PC-9 (cell line): ENCODE measurements at regions not wholly inside any gene's neighbourhood (a gene's known extent, or its start where the extent isn't known, plus 50 kb on each side); places are given as distances from the start of the nearest gene placed in this dataset. TPM values are rescaled to one million over a fixed set of nuclear protein-coding genes. Genes with fewer than 3 reads are reported as not detected.

Experiments used
- BruUV-seq: library from RNA; stranded (reverse); fragments of 400-500 nt; replicated peaks from 2 replicates; lab custom pipeline; 2021; lab: Mats Ljungman, UMichigan
- CTCF ChIA-PET: fragments of 300-600 bp; sonication (Branson Sonifier 250); formaldehyde crosslinking; loops from one replicate; lab custom pipeline; 2022; ENCODE audit warnings: antibody characterized with exemption; lab: Charles Lee
- POLR2A ChIA-PET: fragments of 300-600 bp; sonication (Branson Sonifier 250); formaldehyde crosslinking; loops from one replicate; lab custom pipeline; 2022; ENCODE audit warnings: antibody characterized with exemption; ENCODE audit not compliant: unreplicated experiment; lab: Charles Lee
- DNase-seq, 2 experiments: peaks; one replicate each; pipeline versions ENCODE4 v3.0.0 to v3.0.0-alpha.2; 2015 to 2022; ENCODE audit warnings: mixed read lengths in 1 of 2
- H2AFZ ChIP-seq: fragments of 200-600 bp; sonication (generic); 2 replicates; pipeline ENCODE4 v1.8.1; 2017; ENCODE audit warnings: antibody characterized with exemption
- H3F3A ChIP-seq: fragments of 200-600 bp; sonication (generic); 2 replicates; pipeline ENCODE4 v1.8.1; 2017; ENCODE audit warnings: antibody characterized with exemption, mild to moderate bottlenecking, low read depth; ENCODE audit not compliant: insufficient read depth
- H3K27ac ChIP-seq: fragments of 200-600 bp; sonication (generic); 2 replicates; pipeline ENCODE4 v1.6.1; 2016; ENCODE audit warnings: mixed run types
- H3K27me3 ChIP-seq: fragments of 200-600 bp; sonication (generic); 2 replicates; pipeline ENCODE4 v1.6.1; 2016; ENCODE audit warnings: low read depth, mixed run types; ENCODE audit not compliant: insufficient read depth
- H3K36me3 ChIP-seq: fragments of 200-600 bp; sonication (generic); 2 replicates; pipeline ENCODE4 v1.6.1; 2016; ENCODE audit warnings: low read depth, mixed run types
- H3K4me1 ChIP-seq: fragments of 200-600 bp; sonication (generic); replicated peaks from 2 replicates; pipeline ENCODE4 v1.6.1; 2016; ENCODE audit warnings: mixed run types; ENCODE audit not compliant: insufficient read depth
- H3K4me2 ChIP-seq: fragments of 200-600 bp; sonication (generic); 2 replicates; pipeline ENCODE4 v1.6.1; 2017; ENCODE audit warnings: mixed run types
- H3K4me3 ChIP-seq: fragments of 200-600 bp; sonication (generic); 2 replicates; pipeline ENCODE4 v1.6.1; 2016; ENCODE audit warnings: mixed run types
- H3K79me2 ChIP-seq: fragments of 200-600 bp; sonication (generic); 2 replicates; pipeline ENCODE4 v1.6.1; 2017; ENCODE audit warnings: low read depth, mixed run types
- H3K9me2 ChIP-seq: fragments of 200-600 bp; sonication (generic); 2 replicates; pipeline ENCODE4 v1.8.1; 2017; ENCODE audit warnings: mild to moderate bottlenecking; ENCODE audit not compliant: insufficient read depth
- H3K9me3 ChIP-seq: fragments of 200-600 bp; sonication (generic); 2 replicates; pipeline ENCODE4 v1.8.1; 2016; ENCODE audit warnings: low read depth; ENCODE audit not compliant: insufficient read depth
- H4K20me1 ChIP-seq: fragments of 200-600 bp; sonication (generic); 2 replicates; pipeline ENCODE4 v1.8.1; 2017; ENCODE audit not compliant: insufficient read depth
- EZH2 ChIP-seq: fragments of 200-600 bp; sonication (generic); IDR thresholded peaks from 2 replicates; pipeline ENCODE4 v1.8.0; 2017; ENCODE audit warnings: antibody characterized with exemption, low read depth
- intact Hi-C: fragments of 100-400 bp; cut with micrococcal nuclease; formaldehyde crosslinking; loops from one replicate; pipeline ENCODE4 v1.10.0; 2022; ENCODE audit not compliant: unreplicated experiment
- microRNA-seq: library from miRNA; unstranded; fragments of <30 nt; microRNA quantifications from one replicate; pipeline ENCODE4 v1.2.0, GENCODE V29; 2021; ENCODE audit warnings: borderline number of aligned reads, borderline replicate concordance
- TF ChIP-seq, protein P1 (sequence below): fragments of 200-600 bp; sonication (generic); conservative IDR thresholded peaks from 2 replicates; pipeline ENCODE4 v1.6.1; 2017; ENCODE audit warnings: mixed run types, antibody characterized with exemption, mild to moderate bottlenecking, moderate library complexity

GRCh38 chrX:95145848-95146490 is 1472.0 kb downstream of the FAM133A start:
- Histone ChIP-seq H3K9me3 (no peaks in the 10 kb centered on the region), H2AFZ (no peak overlapping the region), H3K4me3 (no peak overlapping the region), H3K4me1 (no peaks in the 10 kb centered on the region), H3K36me3 (no peaks in the 10 kb centered on the region), H3K27me3 (no peaks in the 10 kb centered on the region), H4K20me1 (no peaks in the 10 kb centered on the region), H3K4me2 (no peak overlapping the region), H3K79me2 (no peaks in the 10 kb centered on the region), H3F3A (no peaks in the 10 kb centered on the region), H3K27ac (no peak overlapping the region), H3K9me2 (no peaks in the 10 kb centered on the region)
- BruUV-seq, result no TSS peak
- TF ChIP-seq EZH2, result no peak
- TF ChIP-seq, protein P1, sequence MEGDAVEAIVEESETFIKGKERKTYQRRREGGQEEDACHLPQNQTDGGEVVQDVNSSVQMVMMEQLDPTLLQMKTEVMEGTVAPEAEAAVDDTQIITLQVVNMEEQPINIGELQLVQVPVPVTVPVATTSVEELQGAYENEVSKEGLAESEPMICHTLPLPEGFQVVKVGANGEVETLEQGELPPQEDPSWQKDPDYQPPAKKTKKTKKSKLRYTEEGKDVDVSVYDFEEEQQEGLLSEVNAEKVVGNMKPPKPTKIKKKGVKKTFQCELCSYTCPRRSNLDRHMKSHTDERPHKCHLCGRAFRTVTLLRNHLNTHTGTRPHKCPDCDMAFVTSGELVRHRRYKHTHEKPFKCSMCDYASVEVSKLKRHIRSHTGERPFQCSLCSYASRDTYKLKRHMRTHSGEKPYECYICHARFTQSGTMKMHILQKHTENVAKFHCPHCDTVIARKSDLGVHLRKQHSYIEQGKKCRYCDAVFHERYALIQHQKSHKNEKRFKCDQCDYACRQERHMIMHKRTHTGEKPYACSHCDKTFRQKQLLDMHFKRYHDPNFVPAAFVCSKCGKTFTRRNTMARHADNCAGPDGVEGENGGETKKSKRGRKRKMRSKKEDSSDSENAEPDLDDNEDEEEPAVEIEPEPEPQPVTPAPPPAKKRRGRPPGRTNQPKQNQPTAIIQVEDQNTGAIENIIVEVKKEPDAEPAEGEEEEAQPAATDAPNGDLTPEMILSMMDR, result no peak
- intact Hi-C loops, result no loop called here
- ChIA-PET POLR2A (no interaction called here), CTCF (no interaction called here)
- no peak for DNase-seq

DNA sequence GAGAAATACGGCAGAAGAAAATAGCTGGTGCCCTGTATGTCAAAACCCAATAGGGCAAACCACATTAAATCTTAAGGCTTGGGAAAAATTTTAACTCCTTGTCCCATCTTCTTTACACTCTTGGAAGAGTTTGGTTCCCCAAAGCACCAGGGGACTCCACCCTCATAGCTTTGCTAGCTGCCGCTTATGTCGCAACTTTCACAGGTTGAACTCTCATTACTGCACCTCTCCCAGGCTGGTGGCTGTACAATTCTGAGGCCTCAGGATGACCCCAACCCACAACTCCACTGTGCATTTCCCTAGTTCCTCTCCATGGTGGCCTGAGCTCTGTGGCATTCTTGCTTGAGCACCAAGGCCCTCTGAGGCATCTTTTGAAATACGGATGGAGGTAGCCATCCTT is 1478.8 kb downstream of the FAM133A start:
- Histone ChIP-seq H3K4me2 (no peak overlapping the region), H4K20me1 (no peaks in the 10 kb centered on the region), H3K4me1 (no peaks in the 10 kb centered on the region), H3K9me2 (no peaks in the 10 kb centered on the region), H3K9me3 (no peaks in the 10 kb centered on the region), H3K4me3 (no peak overlapping the region), H3K27ac (no peak overlapping the region), H3K36me3 (no peaks in the 10 kb centered on the region), H3F3A (no peaks in the 10 kb centered on the region), H3K27me3 (no peaks in the 10 kb centered on the region), H2AFZ (no peak overlapping the region), H3K79me2 (no peaks in the 10 kb centered on the region)
- no peak for TF ChIP-seq EZH2
- TF ChIP-seq, protein P1, result no peak
- intact Hi-C loops, result no loop called here
- BruUV-seq, result no TSS peak
- no peak for DNase-seq
- CTCF ChIA-PET, result no interaction called here
- POLR2A ChIA-PET, result no interaction called here

GRCh38 chrX:95156566-95156965 is 1482.6 kb downstream of the FAM133A start:
- Histone ChIP-seq H3K79me2 (no peaks in the 10 kb centered on the region), H2AFZ (no peak overlapping the region), H3K27me3 (no peaks in the 10 kb centered on the region), H3K36me3 (no peaks in the 10 kb centered on the region), H4K20me1 (no peaks in the 10 kb centered on the region), H3K4me3 (no peak overlapping the region), H3F3A (no peaks in the 10 kb centered on the region), H3K4me2 (no peak overlapping the region), H3K27ac (no peak overlapping the region), H3K9me3 (no peaks in the 10 kb centered on the region), H3K4me1 (no peaks in the 10 kb centered on the region), H3K9me2 (no peaks in the 10 kb centered on the region)
- ChIA-PET CTCF (no interaction called here), POLR2A (no interaction called here)
- intact Hi-C loops, result no loop called here
- TF ChIP-seq, protein P1, result no peak
- TF ChIP-seq EZH2, result no peak
- BruUV-seq, result no TSS peak
- DNase-seq, result no peak

Small RNA genes in the stretch of these regions (microRNA-seq; reads per million reads assigned to microRNA genes)
- not detected for gene MIR548M
